ENCODE measurements at regions not wholly inside any gene's neighbourhood (a gene's known extent, or its start where the extent isn't known, plus 50 kb on each side); places are given as distances from the start of the nearest gene placed in this dataset.
"Not testable (repeated sequence)": the region's sequence is repeated elsewhere in the genome, so short reads cannot be mapped to it uniquely, and the experiment has no call there.

GRCh38 chr1:117708323-117709248 is 102.7 kb downstream of the TENT5C start:
- DNase-seq: no peak

GRCh38 chr1:117709249-117709691 is 103.4 kb downstream of the TENT5C start:
- DNase-seq: no peak

- DNase-seq: peak; percentile 6 to 29
Measured at GRCh38 chr1:117710710-117711109, 104.9 kb downstream of the TENT5C start.

- no peak for DNase-seq
Measured at GRCh38 chr1:117712621-117713020, 106.8 kb downstream of the TENT5C start.

GRCh38 chr1:117714546-117714945 is 108.7 kb downstream of the TENT5C start:
- no peak for DNase-seq

- not testable (repeated sequence) for DNase-seq
Measured at GRCh38 chr1:117716030-117716429, 110.2 kb downstream of the TENT5C start.

- not testable (repeated sequence) for DNase-seq
Measured at GRCh38 chr1:117717980-117718379, 112.1 kb downstream of the TENT5C start.

- DNase-seq: not testable (repeated sequence)
Measured at GRCh38 chr1:117718596-117718995, 112.7 kb downstream of the TENT5C start.

GRCh38 chr1:117719004-117719403 is 113.2 kb downstream of the TENT5C start:
- no peak for DNase-seq

- DNase-seq: no peak
Measured at GRCh38 chr1:117732065-117732797, 126.4 kb downstream of the TENT5C start.

GRCh38 chr1:117732956-117733355 is 127.1 kb downstream of the TENT5C start:
- DNase-seq: no peak

GRCh38 chr1:117734403-117734802 is 128.6 kb downstream of the TENT5C start:
- DNase-seq: no peak

- DNase-seq: no peak
Measured at GRCh38 chr1:117735045-117735992, 129.5 kb downstream of the TENT5C start.

GRCh38 chr1:117739504-117739903 is 133.7 kb downstream of the TENT5C start:
- DNase-seq: no peak

GRCh38 chr1:117740496-117740895 is 134.6 kb downstream of the TENT5C start:
- no peak for DNase-seq

GRCh38 chr1:117746565-117746964 is 140.7 kb downstream of the TENT5C start:
- not testable (repeated sequence) for DNase-seq

- DNase-seq: no peak
Measured at GRCh38 chr1:117747605-117748004, 141.8 kb downstream of the TENT5C start.

- no peak for DNase-seq
Measured at GRCh38 chr1:117751321-117751720, 145.5 kb downstream of the TENT5C start.

- DNase-seq: no peak
Measured at GRCh38 chr1:117752661-117753060, 146.8 kb downstream of the TENT5C start.

GRCh38 chr1:117753232-117753631 is 147.4 kb downstream of the TENT5C start:
- no peak for DNase-seq

- no peak for DNase-seq
Measured at GRCh38 chr1:117753652-117754051, 147.8 kb downstream of the TENT5C start.

All from NCI-H446 (cell line).